OCI-LY7 (cell line): ENCODE measurements at regions not wholly inside any gene's neighbourhood (a gene's known extent, or its start where the extent isn't known, plus 50 kb on each side); places are given as distances from the start of the nearest gene placed in this dataset.

Experiments used
- CTCF ChIP-seq: fragments of 200-600 bp; sonication (generic); conservative IDR thresholded peaks from 2 replicates; pipeline ENCODE4 v1.5.1; 2014; ENCODE audit warnings: mild to moderate bottlenecking, antibody characterized with exemption, low read length, moderate library complexity, mixed read lengths
- EZH2phosphoT487 ChIP-seq: fragments of 200-600 bp; sonication (generic); IDR thresholded peaks from 2 replicates; pipeline ENCODE4 v1.6.1; 2018; ENCODE audit warnings: low read depth, borderline replicate concordance, mild to moderate bottlenecking, mixed run types, antibody characterized with exemption, low read length, moderate library complexity, mixed read lengths

GRCh38 chr18:26763446-26764110 is 101.9 kb downstream of the AQP4 start:
- TF ChIP-seq CTCF (no peak), EZH2phosphoT487 (no peak)
